ENCODE measurements at regions not wholly inside any gene's neighbourhood (a gene's known extent, or its start where the extent isn't known, plus 50 kb on each side); places are given as distances from the start of the nearest gene placed in this dataset.

GRCh38 chr5:166063261-166063660, 2228.2 kb upstream of the WWC1 start:
- Histone ChIP-seq H3K9ac (ENCODE audit: low read depth in 1 of 2, low read length in 2 of 2) (no peak overlapping the region), H3K4me3 (ENCODE audit: low read length in 2 of 2) (no peak overlapping the region), H3K9me3 (ENCODE audit: control insufficient read depth in 2 of 2, low read length in 2 of 2) (no peaks in the 10 kb centered on the region), H3K4me1 (ENCODE audit: control insufficient read depth in 2 of 2, insufficient read depth in 2 of 2, low read length in 2 of 2) (no peaks in the 10 kb centered on the region), H3K36me3 (ENCODE audit: control insufficient read depth in 2 of 2, insufficient read depth in 2 of 2, low read length in 2 of 2) (no peaks in the 10 kb centered on the region), H3K27ac (ENCODE audit: low read depth in 2 of 2, low read length in 2 of 2) (no peak overlapping the region), H3K27me3 (ENCODE audit: control insufficient read depth in 2 of 2, insufficient read depth in 2 of 2, low read length in 2 of 2) (no peaks in the 10 kb centered on the region)

- H3K36me3 ChIP-seq (ENCODE audit: control insufficient read depth in 2 of 2, insufficient read depth in 2 of 2, low read length in 2 of 2), result no peaks in the 10 kb centered on the region
- no peak overlapping the region for H3K4me3 ChIP-seq (ENCODE audit: low read length in 2 of 2)
- peaks cover 0 to 1% of the 10 kb centered on the region in 2 donors for H3K9me3 ChIP-seq (ENCODE audit: control insufficient read depth in 2 of 2, low read length in 2 of 2)
- H3K9ac ChIP-seq (ENCODE audit: low read depth in 1 of 2, low read length in 2 of 2), result no peak overlapping the region
- no peak overlapping the region for H3K27ac ChIP-seq (ENCODE audit: low read depth in 2 of 2, low read length in 2 of 2)
- H3K4me1 ChIP-seq (ENCODE audit: control insufficient read depth in 2 of 2, insufficient read depth in 2 of 2, low read length in 2 of 2), result no peaks in the 10 kb centered on the region
- no peaks in the 10 kb centered on the region for H3K27me3 ChIP-seq (ENCODE audit: control insufficient read depth in 2 of 2, insufficient read depth in 2 of 2, low read length in 2 of 2)
Measured at GRCh38 chr5:166068547-166069335, 2222.7 kb upstream of the WWC1 start.

- peaks cover 0 to 1% of the 10 kb centered on the region in 2 donors for H3K9me3 ChIP-seq (ENCODE audit: control insufficient read depth in 2 of 2, low read length in 2 of 2)
- H3K27me3 ChIP-seq (ENCODE audit: control insufficient read depth in 2 of 2, insufficient read depth in 2 of 2, low read length in 2 of 2), result no peaks in the 10 kb centered on the region
- no peaks in the 10 kb centered on the region for H3K4me1 ChIP-seq (ENCODE audit: control insufficient read depth in 2 of 2, insufficient read depth in 2 of 2, low read length in 2 of 2)
- H3K27ac ChIP-seq (ENCODE audit: low read depth in 2 of 2, low read length in 2 of 2), result no peak overlapping the region
- no peaks in the 10 kb centered on the region for H3K36me3 ChIP-seq (ENCODE audit: control insufficient read depth in 2 of 2, insufficient read depth in 2 of 2, low read length in 2 of 2)
- H3K9ac ChIP-seq (ENCODE audit: low read depth in 1 of 2, low read length in 2 of 2), result no peak overlapping the region
- H3K4me3 ChIP-seq (ENCODE audit: low read length in 2 of 2), result no peak overlapping the region
Measured at GRCh38 chr5:166073901-166074581, 2217.4 kb upstream of the WWC1 start.

GRCh38 chr5:166074582-166075481, 2216.6 kb upstream of the WWC1 start:
- Histone ChIP-seq H3K9ac (ENCODE audit: low read depth in 1 of 2, low read length in 2 of 2) (no peak overlapping the region), H3K4me3 (ENCODE audit: low read length in 2 of 2) (no peak overlapping the region), H3K27ac (ENCODE audit: low read depth in 2 of 2, low read length in 2 of 2) (no peak overlapping the region), H3K4me1 (ENCODE audit: control insufficient read depth in 2 of 2, insufficient read depth in 2 of 2, low read length in 2 of 2) (no peaks in the 10 kb centered on the region), H3K9me3 (ENCODE audit: control insufficient read depth in 2 of 2, low read length in 2 of 2) (peaks cover 0 to 1% of the 10 kb centered on the region in 2 donors), H3K36me3 (ENCODE audit: control insufficient read depth in 2 of 2, insufficient read depth in 2 of 2, low read length in 2 of 2) (no peaks in the 10 kb centered on the region), H3K27me3 (ENCODE audit: control insufficient read depth in 2 of 2, insufficient read depth in 2 of 2, low read length in 2 of 2) (no peaks in the 10 kb centered on the region)

- Histone ChIP-seq H3K4me1 (ENCODE audit: control insufficient read depth in 2 of 2, insufficient read depth in 2 of 2, low read length in 2 of 2) (no peaks in the 10 kb centered on the region), H3K9me3 (ENCODE audit: control insufficient read depth in 2 of 2, low read length in 2 of 2) (peaks cover 0 to 7% of the 10 kb centered on the region in 2 donors), H3K27me3 (ENCODE audit: control insufficient read depth in 2 of 2, insufficient read depth in 2 of 2, low read length in 2 of 2) (no peaks in the 10 kb centered on the region), H3K4me3 (ENCODE audit: low read length in 2 of 2) (no peak overlapping the region), H3K27ac (ENCODE audit: low read depth in 2 of 2, low read length in 2 of 2) (no peak overlapping the region), H3K36me3 (ENCODE audit: control insufficient read depth in 2 of 2, insufficient read depth in 2 of 2, low read length in 2 of 2) (no peaks in the 10 kb centered on the region), H3K9ac (ENCODE audit: low read depth in 1 of 2, low read length in 2 of 2) (no peak overlapping the region)
Measured at GRCh38 chr5:166083183-166083959, 2208.1 kb upstream of the WWC1 start.

- Histone ChIP-seq H3K9ac (ENCODE audit: low read depth in 1 of 2, low read length in 2 of 2) (no peak overlapping the region), H3K4me1 (ENCODE audit: control insufficient read depth in 2 of 2, insufficient read depth in 2 of 2, low read length in 2 of 2) (no peaks in the 10 kb centered on the region), H3K4me3 (ENCODE audit: low read length in 2 of 2) (no peak overlapping the region), H3K27ac (ENCODE audit: low read depth in 2 of 2, low read length in 2 of 2) (no peak overlapping the region), H3K9me3 (ENCODE audit: control insufficient read depth in 2 of 2, low read length in 2 of 2) (peaks cover 0 to 7% of the 10 kb centered on the region in 2 donors), H3K27me3 (ENCODE audit: control insufficient read depth in 2 of 2, insufficient read depth in 2 of 2, low read length in 2 of 2) (no peaks in the 10 kb centered on the region), H3K36me3 (ENCODE audit: control insufficient read depth in 2 of 2, insufficient read depth in 2 of 2, low read length in 2 of 2) (no peaks in the 10 kb centered on the region)
Measured at GRCh38 chr5:166086568-166086967, 2204.9 kb upstream of the WWC1 start.

- H3K36me3 ChIP-seq (ENCODE audit: control insufficient read depth in 2 of 2, insufficient read depth in 2 of 2, low read length in 2 of 2), result no peaks in the 10 kb centered on the region
- H3K4me3 ChIP-seq (ENCODE audit: low read length in 2 of 2), result no peak overlapping the region
- H3K27ac ChIP-seq (ENCODE audit: low read depth in 2 of 2, low read length in 2 of 2), result no peak overlapping the region
- no peaks in the 10 kb centered on the region for H3K27me3 ChIP-seq (ENCODE audit: control insufficient read depth in 2 of 2, insufficient read depth in 2 of 2, low read length in 2 of 2)
- no peak overlapping the region for H3K9ac ChIP-seq (ENCODE audit: low read depth in 1 of 2, low read length in 2 of 2)
- peaks cover 0 to 5% of the 10 kb centered on the region in 2 donors for H3K9me3 ChIP-seq (ENCODE audit: control insufficient read depth in 2 of 2, low read length in 2 of 2)
- no peaks in the 10 kb centered on the region for H3K4me1 ChIP-seq (ENCODE audit: control insufficient read depth in 2 of 2, insufficient read depth in 2 of 2, low read length in 2 of 2)
Measured at GRCh38 chr5:166088389-166089039, 2202.9 kb upstream of the WWC1 start.

GRCh38 chr5:166091931-166092330, 2199.5 kb upstream of the WWC1 start:
- Histone ChIP-seq H3K27ac (ENCODE audit: low read depth in 2 of 2, low read length in 2 of 2) (no peak overlapping the region), H3K9ac (ENCODE audit: low read depth in 1 of 2, low read length in 2 of 2) (no peak overlapping the region), H3K9me3 (ENCODE audit: control insufficient read depth in 2 of 2, low read length in 2 of 2) (no peaks in the 10 kb centered on the region), H3K4me3 (ENCODE audit: low read length in 2 of 2) (no peak overlapping the region), H3K27me3 (ENCODE audit: control insufficient read depth in 2 of 2, insufficient read depth in 2 of 2, low read length in 2 of 2) (no peaks in the 10 kb centered on the region), H3K36me3 (ENCODE audit: control insufficient read depth in 2 of 2, insufficient read depth in 2 of 2, low read length in 2 of 2) (no peaks in the 10 kb centered on the region), H3K4me1 (ENCODE audit: control insufficient read depth in 2 of 2, insufficient read depth in 2 of 2, low read length in 2 of 2) (no peaks in the 10 kb centered on the region)

- no peaks in the 10 kb centered on the region for H3K36me3 ChIP-seq (ENCODE audit: control insufficient read depth in 2 of 2, insufficient read depth in 2 of 2, low read length in 2 of 2)
- H3K4me3 ChIP-seq (ENCODE audit: low read length in 2 of 2), result no peak overlapping the region
- H3K9me3 ChIP-seq (ENCODE audit: control insufficient read depth in 2 of 2, low read length in 2 of 2), result no peaks in the 10 kb centered on the region
- no peaks in the 10 kb centered on the region for H3K27me3 ChIP-seq (ENCODE audit: control insufficient read depth in 2 of 2, insufficient read depth in 2 of 2, low read length in 2 of 2)
- no peak overlapping the region for H3K9ac ChIP-seq (ENCODE audit: low read depth in 1 of 2, low read length in 2 of 2)
- no peaks in the 10 kb centered on the region for H3K4me1 ChIP-seq (ENCODE audit: control insufficient read depth in 2 of 2, insufficient read depth in 2 of 2, low read length in 2 of 2)
- H3K27ac ChIP-seq (ENCODE audit: low read depth in 2 of 2, low read length in 2 of 2), result no peak overlapping the region
Measured at GRCh38 chr5:166093312-166093711, 2198.1 kb upstream of the WWC1 start.

Data from mucosa of rectum (tissue), 2 donors.